ENCODE measurements at regions not wholly inside any gene's neighbourhood (a gene's known extent, or its start where the extent isn't known, plus 50 kb on each side); places are given as distances from the start of the nearest gene placed in this dataset.

DNA sequence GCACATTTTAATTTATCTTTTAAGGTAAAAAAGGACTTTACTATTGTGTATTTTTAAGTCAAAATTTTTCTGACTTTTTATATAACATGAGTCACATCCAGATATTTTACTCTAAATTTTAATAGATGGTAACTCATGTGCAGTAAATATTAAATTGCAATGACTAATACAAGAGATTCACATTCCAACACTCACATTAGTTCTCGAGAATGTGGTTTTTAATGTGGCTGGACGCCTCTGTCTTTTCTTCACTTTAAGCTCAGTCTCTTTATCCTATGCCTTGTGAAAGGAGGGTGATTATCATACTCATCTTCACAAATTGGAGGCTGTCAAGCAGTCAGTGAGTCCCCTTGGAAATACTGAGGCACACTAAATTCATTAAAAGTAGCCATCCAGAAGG, 315.6 kb downstream of the HS3ST3B1 start:
- TF ChIP-seq CTCF (IDR thresholded peaks at IDR 0.05; ENCODE audit: insufficient read depth in 1 of 2, low read depth in 1 of 2, low read length in 1 of 2, severe bottlenecking in 1 of 2, unreplicated experiment in 1 of 2), result no peak
- peaks cover 3% of the 10 kb centered on the region for H3K27me3 Mint-ChIP-seq (ENCODE audit: insufficient read depth, unreplicated experiment)

GRCh38 chr17:14605267-14605599, 304.4 kb downstream of the HS3ST3B1 start:
- ChIA-PET POLR2A (no interaction called here), CTCF (no interaction called here)
- no peaks in the 10 kb centered on the region for H3K4me1 Mint-ChIP-seq (ENCODE audit: low read depth, unreplicated experiment)
- H3K36me3 Mint-ChIP-seq (ENCODE audit: insufficient read depth, unreplicated experiment), result no peaks in the 10 kb centered on the region
- no peak for TF ChIP-seq CTCF (IDR thresholded peaks at IDR 0.05; ENCODE audit: insufficient read depth in 1 of 2, low read depth in 1 of 2, low read length in 1 of 2, severe bottlenecking in 1 of 2, unreplicated experiment in 1 of 2)
- intact Hi-C loops (cut with micrococcal nuclease; ENCODE audit: unreplicated experiment), result no loop called here
- no peaks in the 10 kb centered on the region for H3K27me3 ChIP-seq (replicated peaks; ENCODE audit: control insufficient read depth, insufficient read depth, low read length)
- H3K4me1 ChIP-seq, result no peaks in the 10 kb centered on the region
- H3K36me3 ChIP-seq (ENCODE audit: control insufficient read depth, insufficient read depth, low read length), result no peaks in the 10 kb centered on the region
- H3K27ac Mint-ChIP-seq (ENCODE audit: unreplicated experiment), result no peak overlapping the region
- no peak for DNase-seq
- BruUV-seq (replicated peaks), result no TSS peak
- H3K4me3 Mint-ChIP-seq (ENCODE audit: unreplicated experiment), result no peak overlapping the region
- H3K27me3 Mint-ChIP-seq (ENCODE audit: insufficient read depth, unreplicated experiment), result no peaks in the 10 kb centered on the region
- H3K9me3 Mint-ChIP-seq (ENCODE audit: unreplicated experiment), result no peaks in the 10 kb centered on the region
- H3K9me3 ChIP-seq, result no peaks in the 10 kb centered on the region
- no peak overlapping the region for H3K4me3 ChIP-seq (ENCODE audit: low read depth, low read length)

More for the DNA sequence above, 315.6 kb downstream of the HS3ST3B1 start:
- intact Hi-C loops (cut with micrococcal nuclease; ENCODE audit: unreplicated experiment), result no loop called here
- no peak overlapping the region for H3K27ac Mint-ChIP-seq (ENCODE audit: unreplicated experiment)
- no peaks in the 10 kb centered on the region for H3K27me3 ChIP-seq (replicated peaks; ENCODE audit: control insufficient read depth, insufficient read depth, low read length)
- H3K4me3 ChIP-seq (ENCODE audit: low read depth, low read length), result no peak overlapping the region
- no peaks in the 10 kb centered on the region for H3K4me1 ChIP-seq
- DNase-seq, result no peak
- no peaks in the 10 kb centered on the region for H3K36me3 ChIP-seq (ENCODE audit: control insufficient read depth, insufficient read depth, low read length)
- H3K4me3 Mint-ChIP-seq (ENCODE audit: unreplicated experiment), result no peak overlapping the region
- no peaks in the 10 kb centered on the region for H3K36me3 Mint-ChIP-seq (ENCODE audit: insufficient read depth, unreplicated experiment)
- POLR2A ChIA-PET, result no interaction called here
- H3K9me3 ChIP-seq, result no peaks in the 10 kb centered on the region
- peaks cover 4% of the 10 kb centered on the region for H3K9me3 Mint-ChIP-seq (ENCODE audit: unreplicated experiment)
- no TSS peak for BruUV-seq (replicated peaks)
- CTCF ChIA-PET, result no interaction called here
- H3K4me1 Mint-ChIP-seq (ENCODE audit: low read depth, unreplicated experiment), result no peaks in the 10 kb centered on the region

- ChIA-PET CTCF (no interaction called here), POLR2A (no interaction called here)
- no peaks in the 10 kb centered on the region for H3K4me1 Mint-ChIP-seq (ENCODE audit: low read depth, unreplicated experiment)
- no peaks in the 10 kb centered on the region for H3K27me3 Mint-ChIP-seq (ENCODE audit: insufficient read depth, unreplicated experiment)
- H3K36me3 ChIP-seq (ENCODE audit: control insufficient read depth, insufficient read depth, low read length), result no peaks in the 10 kb centered on the region
- no peak for DNase-seq
- no peak overlapping the region for H3K27ac Mint-ChIP-seq (ENCODE audit: unreplicated experiment)
- no peaks in the 10 kb centered on the region for H3K27me3 ChIP-seq (replicated peaks; ENCODE audit: control insufficient read depth, insufficient read depth, low read length)
- no peaks in the 10 kb centered on the region for H3K4me1 ChIP-seq
- H3K36me3 Mint-ChIP-seq (ENCODE audit: insufficient read depth, unreplicated experiment), result no peaks in the 10 kb centered on the region
- H3K4me3 Mint-ChIP-seq (ENCODE audit: unreplicated experiment), result no peak overlapping the region
- no peak overlapping the region for H3K4me3 ChIP-seq (ENCODE audit: low read depth, low read length)
- H3K9me3 Mint-ChIP-seq (ENCODE audit: unreplicated experiment), result no peaks in the 10 kb centered on the region
- H3K9me3 ChIP-seq, result no peaks in the 10 kb centered on the region
- no peak for TF ChIP-seq CTCF (IDR thresholded peaks at IDR 0.05; ENCODE audit: insufficient read depth in 1 of 2, low read depth in 1 of 2, low read length in 1 of 2, severe bottlenecking in 1 of 2, unreplicated experiment in 1 of 2)
- no TSS peak for BruUV-seq (replicated peaks)
- intact Hi-C loops (cut with micrococcal nuclease; ENCODE audit: unreplicated experiment), result no loop called here
Measured at GRCh38 chr17:14604591-14605266, 303.8 kb downstream of the HS3ST3B1 start.

Measured in Caco-2 (cell line).